Mucosa of descending colon (tissue), 3 donors: ENCODE measurements at regions not wholly inside any gene's neighbourhood (a gene's known extent, or its start where the extent isn't known, plus 50 kb on each side); places are given as distances from the start of the nearest gene placed in this dataset.

Experiments
- ATAC-seq: fragments of 200-7000 bp; cut with Tn5 transposase; one replicate; pipeline ENCODE4 v1.9.1; 2020; ENCODE audit warnings: mild to moderate bottlenecking, moderate library complexity
- DNase-seq, 3 donors: peaks; one replicate each; pipeline ENCODE4 v3.0.0-alpha.2; 2020
- H3K36me3 ChIP-seq: fragments of 200-600 bp; one replicate; pipeline ENCODE4 v1.8.0; 2021; ENCODE audit warnings: low read depth, mild to moderate bottlenecking
- H3K4me1 ChIP-seq: fragments of 200-600 bp; one replicate; pipeline ENCODE4 v1.8.0; 2021; ENCODE audit warnings: low read depth, mild to moderate bottlenecking
- H3K4me3 ChIP-seq: fragments of 200-600 bp; one replicate; pipeline ENCODE4 v1.8.0; 2021; ENCODE audit warnings: mild to moderate bottlenecking
- H3K9me3 ChIP-seq: fragments of 200-600 bp; one replicate; pipeline ENCODE4 v1.8.0; 2021; ENCODE audit warnings: mild to moderate bottlenecking
- CTCF ChIP-seq: fragments of 200-600 bp; IDR thresholded peaks from one replicate; pipeline ENCODE4 v1.8.0; 2022; ENCODE audit warnings: antibody characterized with exemption, mild to moderate bottlenecking
- intact Hi-C, 2 donors: fragments of 100-400 bp; cut with DNase I in 1 of 2; cut with micrococcal nuclease in 1 of 2; formaldehyde crosslinking; loops; one replicate each; pipeline versions ENCODE4 v1.11.0 to v1.11.1; 2022; cut with DNase I, micrococcal nuclease
- donor health status: DM: no; HTN: no; CAD: no; lungs with moderate emphysema.
- donor health status: DM: no; HTN: no; CAD: no.
- donor health status: DM: no; HTN: yes; CAD: no.

- Histone ChIP-seq H3K36me3 (no peaks in the 10 kb centered on the region), H3K4me1 (peaks cover 3% of the 10 kb centered on the region), H3K9me3 (no peaks in the 10 kb centered on the region), H3K4me3 (no peak overlapping the region)
- ATAC-seq (no peak), DNase-seq (no peak)
- intact Hi-C loops: no loop called here
- TF ChIP-seq CTCF: no peak
These were observed 192.6 kb upstream of the TWIST2 start for GRCh38 chr2:238655198-238655860.

DNA sequence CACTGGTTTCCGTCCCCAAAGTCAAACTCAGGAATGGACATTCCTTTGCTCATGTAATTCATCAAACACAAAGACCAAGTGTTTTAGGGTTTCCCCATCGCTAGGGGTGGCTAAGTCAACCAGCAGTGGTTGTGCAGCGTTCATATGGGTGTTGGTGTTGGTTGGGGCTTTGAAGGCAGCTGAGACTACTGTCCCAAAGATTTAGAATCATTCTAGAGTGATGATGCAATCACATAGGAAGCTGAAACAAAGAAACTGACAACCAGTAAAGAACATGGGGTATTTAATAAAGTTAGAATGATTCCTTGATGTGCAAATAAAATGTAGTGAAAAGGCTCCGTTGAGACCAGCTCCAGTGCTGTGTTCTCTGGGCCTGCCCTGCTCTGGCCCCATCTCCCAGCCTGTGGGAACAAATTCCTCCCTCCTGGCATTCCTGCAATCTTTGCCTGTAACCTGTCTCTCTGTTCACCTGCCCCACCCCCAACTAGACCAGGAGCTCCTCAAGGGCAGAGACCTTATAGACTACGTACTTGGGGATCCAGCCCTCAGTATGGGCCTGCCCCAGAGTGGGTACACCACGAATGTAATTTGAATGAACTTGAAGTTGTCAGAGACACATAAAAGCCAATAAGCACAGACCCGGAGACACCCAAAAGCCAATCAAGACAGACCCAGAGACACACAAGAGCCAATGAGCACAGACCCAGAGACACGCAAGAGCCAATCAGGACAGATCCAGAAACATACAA lies 191.7 kb upstream of the TWIST2 start:
- no peak for ATAC-seq
- TF ChIP-seq CTCF: no peak
- H3K9me3 ChIP-seq: no peaks in the 10 kb centered on the region
- intact Hi-C loops: no loop called here
- H3K36me3 ChIP-seq: no peaks in the 10 kb centered on the region
- peaks cover 3% of the 10 kb centered on the region for H3K4me1 ChIP-seq
- DNase-seq: no peak
- H3K4me3 ChIP-seq: no peak overlapping the region

- no peak for ATAC-seq
- intact Hi-C loops: no loop called here
These were observed 190.5 kb upstream of the TWIST2 start for GRCh38 chr2:238657132-238658053.

DNA sequence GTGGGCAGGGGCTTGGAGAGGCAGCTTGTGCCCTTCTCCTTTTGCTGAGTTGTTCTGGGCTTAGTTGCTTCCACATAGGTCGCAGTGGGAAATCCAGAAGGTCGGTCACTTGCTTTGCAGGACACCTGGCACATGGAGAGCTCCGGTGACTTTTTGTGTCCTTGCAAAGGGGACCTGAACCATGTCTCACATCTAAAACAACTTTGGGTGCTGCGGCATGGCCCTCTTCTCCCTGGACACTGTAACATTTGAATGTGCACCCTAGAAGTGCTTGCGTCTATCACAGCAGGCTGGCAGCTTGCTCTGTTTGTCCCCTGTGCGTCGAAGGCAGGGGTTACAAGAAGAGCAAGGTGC lies 189.9 kb upstream of the TWIST2 start:
- Histone ChIP-seq H3K4me1 (peaks cover 3% of the 10 kb centered on the region), H3K9me3 (no peaks in the 10 kb centered on the region), H3K4me3 (no peak overlapping the region), H3K36me3 (no peaks in the 10 kb centered on the region)
- ATAC-seq (no peak), DNase-seq (no peak)
- TF ChIP-seq CTCF: no peak
- intact Hi-C loops: no loop called here

More at GRCh38 chr2:238657132-238658053, 190.5 kb upstream of the TWIST2 start:
- Histone ChIP-seq H3K4me3 (no peak overlapping the region), H3K36me3 (no peaks in the 10 kb centered on the region), H3K4me1 (peaks cover 3% of the 10 kb centered on the region), H3K9me3 (no peaks in the 10 kb centered on the region)
- DNase-seq: no peak
- no peak for TF ChIP-seq CTCF

DNA sequence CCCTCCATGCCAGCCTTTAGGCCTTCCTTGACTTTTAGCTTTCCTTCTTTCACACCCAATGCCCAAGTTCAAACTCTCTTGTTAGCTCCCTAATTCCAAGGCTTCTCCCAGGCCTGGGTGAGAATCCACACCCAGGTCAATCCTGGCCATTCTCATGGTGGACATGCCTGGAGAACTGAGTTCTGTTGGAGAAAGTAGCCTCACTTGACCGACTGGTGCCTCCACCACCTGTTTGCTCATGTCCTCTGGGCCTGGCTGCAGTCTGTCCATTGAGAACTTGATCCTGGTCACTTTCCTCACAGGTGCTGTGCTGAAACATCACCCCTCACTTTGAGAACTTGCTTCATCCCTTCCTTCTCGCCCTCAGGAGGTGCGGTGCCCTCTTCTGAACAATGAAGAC lies 189.1 kb upstream of the TWIST2 start:
- ATAC-seq (no peak), DNase-seq (no peak)
- Histone ChIP-seq H3K36me3 (no peaks in the 10 kb centered on the region), H3K4me3 (no peak overlapping the region), H3K9me3 (no peaks in the 10 kb centered on the region), H3K4me1 (peaks cover 3% of the 10 kb centered on the region)
- TF ChIP-seq CTCF: no peak
- intact Hi-C loops: no loop called here
